ENCODE measurements at regions not wholly inside any gene's neighbourhood (a gene's known extent, or its start where the extent isn't known, plus 50 kb on each side); places are given as distances from the start of the nearest gene placed in this dataset.

GRCh38 chrX:140563893-140564292, 59.0 kb upstream of the SOX3 start:
- no peak overlapping the region for H3K27ac ChIP-seq
- TF ChIP-seq CTCF (conservative IDR thresholded peaks at IDR 0.05): no peak
- no peak for TF ChIP-seq ZFX (IDR thresholded peaks at IDR 0.05)

All from C4-2B (cell line).